ENCODE measurements at regions not wholly inside any gene's neighbourhood (a gene's known extent, or its start where the extent isn't known, plus 50 kb on each side); places are given as distances from the start of the nearest gene placed in this dataset.

- BruUV-seq (replicated peaks), result no TSS peak
- Histone ChIP-seq H4K20me1 (replicated peaks; ENCODE audit: control insufficient read depth, insufficient read depth, low read length) (no peaks in the 10 kb centered on the region), H2AFZ (ENCODE audit: low read depth, low read length) (no peak overlapping the region), H3K27ac (ENCODE audit: extremely low read depth, low read depth, low read length) (no peak overlapping the region), H3K9me3 (replicated peaks; ENCODE audit: control insufficient read depth, insufficient read depth, low read depth, low read length) (no peaks in the 10 kb centered on the region), H3K36me3 (ENCODE audit: control insufficient read depth, insufficient read depth, low read length) (no peaks in the 10 kb centered on the region), H3K9ac (ENCODE audit: insufficient read depth in 1 of 2, low read depth in 2 of 2, low read length in 2 of 2) (no peak overlapping the region), H3K4me3 (no peak overlapping the region), H3K79me2 (ENCODE audit: control insufficient read depth, insufficient read depth, low read length) (no peaks in the 10 kb centered on the region), H3K27me3 (ENCODE audit: control insufficient read depth in 2 of 2, insufficient read depth in 2 of 2, low read length in 2 of 2) (no peaks in the 10 kb centered on the region), H3K4me1 (replicated peaks in 1 of 2; ENCODE audit: control insufficient read depth in 2 of 2, insufficient read depth in 2 of 2, low read length in 2 of 2) (no peaks in the 10 kb centered on the region), H3K9me1 (ENCODE audit: control insufficient read depth, insufficient read depth, low read length) (no peaks in the 10 kb centered on the region), H3K4me2 (ENCODE audit: insufficient read depth, low read length) (no peak overlapping the region)
- DNase-seq (ENCODE audit: extremely low read depth in 1 of 4, low spot score in 3 of 4) (no peak), ATAC-seq (no peak), FAIRE-seq (no peak)
- CTCF ChIA-PET (ENCODE audit: low intra/inter-chr PET ratio), result no interaction called here
- POLR2A ChIA-PET, result no interaction called here
- no peak for TF ChIP-seq IFI16 (CRISPR knock-in tag; IDR thresholded peaks at IDR 0.05)
- no peak for TF ChIP-seq EZH2 (IDR thresholded peaks at IDR 0.05; ENCODE audit: borderline replicate concordance, low read depth, low read length)
- TF ChIP-seq ZNF592 (IDR thresholded peaks at IDR 0.05), result no peak
- no peak for TF ChIP-seq IRF1 (CRISPR knock-in tag; IDR thresholded peaks at IDR 0.05; ENCODE audit: borderline replicate concordance)
- TF ChIP-seq KLF1 (tag; IDR thresholded peaks at IDR 0.05), result no peak
- intact Hi-C loops (cut with micrococcal nuclease) (no loop called here), in situ Hi-C loops (cut with MboI) (no loop called here)
Measured at GRCh38 chr13:89684896-89685295, 1662.6 kb upstream of the MIR17HG start.

All from K562 (cell line).